Pancreas (tissue), 10 donors: ENCODE measurements at regions not wholly inside any gene's neighbourhood (a gene's known extent, or its start where the extent isn't known, plus 50 kb on each side); places are given as distances from the start of the nearest gene placed in this dataset.

Experiments
- ATAC-seq, 4 donors: fragments of 200-7000 bp; cut with Tn5 transposase; one replicate each; pipeline versions ENCODE4 v1.8.0 to v1.9.1; 2020; ENCODE audit warnings: mild to moderate bottlenecking in 4 of 4, moderate library complexity in 4 of 4
- DNase-seq, 6 donors: peaks; one replicate each; pipeline ENCODE4 v3.0.0-alpha.2; 2020
- FAIRE-seq: peaks from 2 replicates; lab custom pipeline; 2012; peaks lifted over from hg19 to GRCh38; lab: Jason Lieb, UNC
- H3K27ac ChIP-seq, 4 donors: fragments of 200-600 bp; sonication (generic); 1 replicate in 3 of 4; 2 replicates in 1 of 4; pipeline versions ENCODE4 v1.5.0 to v1.8.0; 2020
- H3K27me3 ChIP-seq, 4 donors: fragments of 200-600 bp; one replicate each; pipeline ENCODE4 v1.8.0; 2021
- H3K36me3 ChIP-seq, 3 donors: fragments of 200-600 bp; sonication (generic) in 1 of 3; one replicate each; pipeline versions ENCODE4 v1.5.0 to v1.8.0; 2020 to 2021
- H3K4me1 ChIP-seq, 3 donors: fragments of 200-600 bp; one replicate each; pipeline ENCODE4 v1.8.0; 2021
- H3K4me3 ChIP-seq, 4 donors: fragments of 200-600 bp; sonication (generic) in 2 of 4; one replicate each; pipeline versions ENCODE4 v1.5.0 to v1.8.0; 2020 to 2021
- H3K9me3 ChIP-seq, 4 donors: fragments of 200-600 bp; one replicate each; pipeline ENCODE4 v1.8.0; 2021
- WGBS, 2 donors: extraction: QIAGEN DNeasy Blood & Tissue Kit; methylation state at CpG; one replicate each; pipeline ENCODE4 v1.1.7; 2013; 5-methylcytosine and 5-hydroxymethylcytosine counted together
- intact Hi-C, 3 donors: fragments of 100-400 bp; cut with DNase I; formaldehyde crosslinking; loops; one replicate each; pipeline versions ENCODE4 v1.11.1 to v1.14.2; 2022
- TF ChIP-seq, protein P1 (sequence below), 4 donors: fragments of 200-600 bp; sonication (generic) in 3 of 4; IDR thresholded peaks; one replicate each; pipeline versions ENCODE4 v1.5.0 to v1.8.0; 2021; ENCODE audit warnings: antibody characterized with exemption in 4 of 4
- donor health status: healthy with polysubstance abuse.
- donor health status: DM: no; HTN: no; CAD: no; lungs with moderate emphysema.
- donor health status: DM: no; HTN: no; CAD: no.
- donor health status: control.
- donor health status: control.
- donor health status: Bipolar disorder and iron deficiency.
- donor health status: DM: yes; HTN: yes; CAD: no.
- donor health status: DM: no; HTN: no; CAD: no.
- donor health status: DM: no; HTN: no; CAD: no.
- donor health status: DM: yes; HTN: yes; CAD: no.

DNA sequence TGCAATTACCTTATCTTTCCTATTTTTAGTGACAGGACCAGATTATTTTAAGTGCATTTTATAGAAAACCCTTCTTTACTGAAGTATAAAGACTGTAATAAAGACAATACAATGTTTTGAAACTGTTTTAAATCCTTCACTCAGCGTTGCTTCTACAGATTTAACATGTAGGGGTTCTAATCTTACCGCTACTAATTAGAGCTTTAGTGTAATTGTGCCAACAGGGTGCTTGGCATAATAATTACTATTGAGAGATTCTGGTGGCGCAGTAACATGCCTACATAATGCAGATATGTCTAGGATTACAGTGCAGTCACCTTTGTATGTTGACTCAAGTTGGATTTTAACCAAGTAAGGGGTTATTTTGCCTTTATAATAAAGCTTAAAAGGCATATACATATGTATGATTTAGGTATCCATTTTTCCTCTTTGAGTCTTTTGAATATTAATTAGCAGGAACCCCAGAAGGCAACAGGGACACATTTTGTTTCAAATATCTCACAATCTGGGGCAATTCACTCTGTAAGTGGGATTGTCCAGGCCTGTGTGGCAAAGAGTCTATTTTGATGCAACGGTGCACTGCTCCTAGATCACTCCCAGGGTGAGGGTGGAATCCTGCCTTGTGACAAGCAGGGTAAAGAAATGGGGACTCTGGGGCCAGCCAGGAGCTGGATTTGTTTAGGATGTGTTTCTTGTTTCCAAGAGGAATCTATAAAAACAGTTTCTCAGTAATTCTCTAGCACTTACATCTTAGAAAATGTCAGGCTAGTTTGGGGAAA is 604.7 kb upstream of the SALL1 start:
- intact Hi-C loops, result no loop called here
- Histone ChIP-seq H3K36me3 (no peaks in the 10 kb centered on the region), H3K9me3 (no peaks in the 10 kb centered on the region), H3K27ac (no peak overlapping the region), H3K27me3 (peaks cover 0 to 20% (median 0%) of the 10 kb centered on the region in 4 donors), H3K4me1 (no peaks in the 10 kb centered on the region), H3K4me3 (no peak overlapping the region)
- 73 to 74% methylated on average over 4 of the region's 4 CpGs for WGBS, 2 donors
- TF ChIP-seq, protein P1, sequence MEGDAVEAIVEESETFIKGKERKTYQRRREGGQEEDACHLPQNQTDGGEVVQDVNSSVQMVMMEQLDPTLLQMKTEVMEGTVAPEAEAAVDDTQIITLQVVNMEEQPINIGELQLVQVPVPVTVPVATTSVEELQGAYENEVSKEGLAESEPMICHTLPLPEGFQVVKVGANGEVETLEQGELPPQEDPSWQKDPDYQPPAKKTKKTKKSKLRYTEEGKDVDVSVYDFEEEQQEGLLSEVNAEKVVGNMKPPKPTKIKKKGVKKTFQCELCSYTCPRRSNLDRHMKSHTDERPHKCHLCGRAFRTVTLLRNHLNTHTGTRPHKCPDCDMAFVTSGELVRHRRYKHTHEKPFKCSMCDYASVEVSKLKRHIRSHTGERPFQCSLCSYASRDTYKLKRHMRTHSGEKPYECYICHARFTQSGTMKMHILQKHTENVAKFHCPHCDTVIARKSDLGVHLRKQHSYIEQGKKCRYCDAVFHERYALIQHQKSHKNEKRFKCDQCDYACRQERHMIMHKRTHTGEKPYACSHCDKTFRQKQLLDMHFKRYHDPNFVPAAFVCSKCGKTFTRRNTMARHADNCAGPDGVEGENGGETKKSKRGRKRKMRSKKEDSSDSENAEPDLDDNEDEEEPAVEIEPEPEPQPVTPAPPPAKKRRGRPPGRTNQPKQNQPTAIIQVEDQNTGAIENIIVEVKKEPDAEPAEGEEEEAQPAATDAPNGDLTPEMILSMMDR (IDR thresholded peaks at IDR 0.05), result no peak
- no peak for DNase-seq
- ATAC-seq, result no peak
- no peak for FAIRE-seq

DNA sequence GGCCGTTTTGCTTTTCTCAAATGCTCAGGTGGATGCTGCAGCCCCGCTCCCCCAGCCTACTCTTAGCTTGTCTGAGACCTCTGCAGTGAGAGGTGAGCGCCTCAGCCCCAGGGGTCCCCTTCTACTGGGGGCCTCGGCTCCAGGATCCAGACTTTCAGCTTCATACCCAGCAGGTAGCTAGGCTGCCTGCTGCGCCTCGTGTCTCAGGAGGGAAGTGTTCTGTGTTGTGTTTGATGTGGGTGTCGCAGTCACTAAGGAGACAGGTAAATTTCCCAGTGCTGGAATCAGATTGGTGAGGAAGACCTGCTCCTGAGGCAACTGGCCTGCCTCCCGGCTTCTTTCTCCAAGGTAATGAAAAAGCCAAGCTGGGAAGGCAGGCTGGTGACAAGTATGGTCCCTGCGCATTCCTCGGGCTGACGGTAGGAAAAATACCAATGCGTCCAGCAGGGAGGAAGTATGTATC is 604.0 kb upstream of the SALL1 start:
- intact Hi-C loops, result no loop called here
- FAIRE-seq (no peak), DNase-seq (no peak), ATAC-seq (no peak)
- Histone ChIP-seq H3K9me3 (no peaks in the 10 kb centered on the region), H3K4me3 (no peak overlapping the region), H3K27ac (no peak overlapping the region), H3K4me1 (no peaks in the 10 kb centered on the region), H3K36me3 (no peaks in the 10 kb centered on the region), H3K27me3 (peaks cover 0 to 20% (median 0%) of the 10 kb centered on the region in 4 donors)
- WGBS, 2 donors, result 39 to 41% methylated on average over 12 of the region's 12 CpGs
- TF ChIP-seq, protein P1 (IDR thresholded peaks at IDR 0.05), result no peak

DNA sequence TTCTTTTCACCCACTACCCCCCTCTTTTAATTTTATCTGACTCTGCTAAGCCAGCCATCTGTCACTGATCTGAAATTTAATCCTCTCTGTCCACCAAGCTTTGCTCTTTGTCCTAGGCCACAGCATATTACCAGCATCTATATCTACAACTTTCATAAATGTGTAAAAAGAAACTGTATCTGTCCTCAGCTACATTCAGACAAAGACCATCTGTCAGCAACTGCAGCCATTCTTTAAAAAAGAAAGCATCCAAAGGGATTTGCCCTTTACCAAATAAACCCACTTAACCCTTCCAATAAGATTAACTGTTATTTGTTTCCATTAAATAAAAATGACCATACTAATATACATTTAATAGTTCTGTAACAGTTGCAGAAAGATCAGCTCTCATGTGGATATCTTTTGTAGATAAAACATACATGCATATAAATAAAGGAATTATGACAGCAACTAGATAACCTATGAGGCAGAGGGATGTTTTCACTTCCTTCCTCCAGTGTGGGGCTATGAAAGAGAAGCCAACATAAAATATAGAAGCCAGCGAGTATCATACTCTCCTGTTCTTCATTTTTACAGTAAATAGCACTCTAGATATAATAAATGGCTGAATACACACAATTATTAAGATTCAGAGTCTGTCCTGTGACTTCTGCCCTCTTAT is 602.5 kb upstream of the SALL1 start:
- Histone ChIP-seq H3K27ac (no peak overlapping the region), H3K27me3 (peaks cover 0 to 10% (median 0%) of the 10 kb centered on the region in 4 donors), H3K9me3 (no peaks in the 10 kb centered on the region), H3K4me1 (no peaks in the 10 kb centered on the region), H3K4me3 (no peak overlapping the region), H3K36me3 (no peaks in the 10 kb centered on the region)
- no peak for FAIRE-seq
- ATAC-seq, result no peak
- TF ChIP-seq, protein P1 (IDR thresholded peaks at IDR 0.05), result no peak
- intact Hi-C loops, result no loop called here
- 63 to 67% methylated on average over 1 of the region's 1 CpG for WGBS, 2 donors
- no peak for DNase-seq

DNA sequence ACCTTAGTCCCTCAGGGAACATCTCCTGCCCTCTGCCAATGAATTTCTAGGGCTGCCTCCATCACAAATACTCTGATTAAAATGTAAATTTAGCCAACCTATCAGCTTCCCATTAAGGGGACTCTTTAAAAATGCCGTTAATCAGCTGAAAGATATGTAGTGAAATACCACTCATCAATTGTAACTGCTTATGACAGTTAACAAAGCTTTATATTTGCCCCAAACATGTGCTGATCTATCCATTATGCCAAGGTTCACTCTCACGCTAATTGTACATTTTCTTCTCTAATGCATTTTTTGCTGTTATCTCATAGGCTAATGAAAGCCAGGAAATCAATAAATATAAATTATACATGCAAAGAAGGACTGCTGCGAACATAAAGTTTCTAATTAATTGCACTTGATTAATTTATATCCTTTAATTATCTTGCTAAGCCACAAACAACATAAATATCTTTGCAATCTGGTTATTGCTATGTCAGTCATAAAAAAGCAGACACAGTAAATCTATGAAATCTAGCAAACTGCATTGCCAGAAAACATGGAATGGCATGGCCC is 601.4 kb upstream of the SALL1 start:
- FAIRE-seq (no peak), ATAC-seq (no peak), DNase-seq (no peak)
- intact Hi-C loops, result no loop called here
- Histone ChIP-seq H3K27ac (no peak overlapping the region), H3K4me3 (no peak overlapping the region), H3K27me3 (no peaks in the 10 kb centered on the region), H3K4me1 (no peaks in the 10 kb centered on the region), H3K9me3 (no peaks in the 10 kb centered on the region), H3K36me3 (no peaks in the 10 kb centered on the region)
- TF ChIP-seq, protein P1 (IDR thresholded peaks at IDR 0.05), result no peak
- WGBS, 2 donors, result 84 to 86% methylated on average over 3 of the region's 3 CpGs
